ENCODE measurements at regions not wholly inside any gene's neighbourhood (a gene's known extent, or its start where the extent isn't known, plus 50 kb on each side); places are given as distances from the start of the nearest gene placed in this dataset.

GRCh38 chr6:100217225-100218012, 223.4 kb upstream of the MCHR2 start:
- Histone ChIP-seq H3K27ac (no peak overlapping the region), H3K27me3 (no peaks in the 10 kb centered on the region), H3K4me3 (no peak overlapping the region), H3K36me3 (no peaks in the 10 kb centered on the region), H3K4me1 (no peaks in the 10 kb centered on the region), H3K9me3 (no peaks in the 10 kb centered on the region)
- intact Hi-C loops (cut with DNase I) = no loop called here
- 76 to 79% methylated on average over 2 of the region's 2 CpGs for WGBS, 2 donors
- no peak for ATAC-seq
- FAIRE-seq = no peak
- no peak for TF ChIP-seq CTCF (IDR thresholded peaks at IDR 0.05)
- no peak for DNase-seq

- H3K36me3 ChIP-seq = no peaks in the 10 kb centered on the region
- FAIRE-seq (no peak), ATAC-seq (no peak), DNase-seq (no peak)
- H3K27ac ChIP-seq = no peak overlapping the region
- TF ChIP-seq CTCF (IDR thresholded peaks at IDR 0.05) = no peak
- no peaks in the 10 kb centered on the region for H3K9me3 ChIP-seq
- H3K4me3 ChIP-seq = no peak overlapping the region
- intact Hi-C loops (cut with DNase I) = no loop called here
- H3K27me3 ChIP-seq = no peaks in the 10 kb centered on the region
- H3K4me1 ChIP-seq = no peaks in the 10 kb centered on the region
Measured at GRCh38 chr6:100216760-100217159, 222.7 kb upstream of the MCHR2 start.

GRCh38 chr6:100212131-100212530, 218.1 kb upstream of the MCHR2 start:
- intact Hi-C loops (cut with DNase I) = no loop called here
- H3K36me3 ChIP-seq = no peaks in the 10 kb centered on the region
- DNase-seq = no peak
- FAIRE-seq = no peak
- no peaks in the 10 kb centered on the region for H3K27me3 ChIP-seq
- no peak for ATAC-seq
- H3K4me3 ChIP-seq = no peak overlapping the region
- no peaks in the 10 kb centered on the region for H3K4me1 ChIP-seq
- no peaks in the 10 kb centered on the region for H3K9me3 ChIP-seq
- TF ChIP-seq CTCF (IDR thresholded peaks at IDR 0.05) = no peak
- H3K27ac ChIP-seq = no peak overlapping the region

- H3K9me3 ChIP-seq = no peaks in the 10 kb centered on the region
- 50 to 57% methylated on average over 9 of the region's 9 CpGs for WGBS, 2 donors
- H3K36me3 ChIP-seq = no peaks in the 10 kb centered on the region
- H3K4me3 ChIP-seq = no peak overlapping the region
- DNase-seq = no peak
- no peak for TF ChIP-seq CTCF (IDR thresholded peaks at IDR 0.05)
- H3K27ac ChIP-seq = no peak overlapping the region
- no peaks in the 10 kb centered on the region for H3K4me1 ChIP-seq
- intact Hi-C loops (cut with DNase I) = no loop called here
- no peak for ATAC-seq
- H3K27me3 ChIP-seq = no peaks in the 10 kb centered on the region
- FAIRE-seq = no peak
Measured at GRCh38 chr6:100210137-100211117, 216.4 kb upstream of the MCHR2 start.
